ENCODE measurements at regions not wholly inside any gene's neighbourhood (a gene's known extent, or its start where the extent isn't known, plus 50 kb on each side); places are given as distances from the start of the nearest gene placed in this dataset.
"Not testable (repeated sequence)": the region's sequence is repeated elsewhere in the genome, so short reads cannot be mapped to it uniquely, and the experiment has no call there.

DNA sequence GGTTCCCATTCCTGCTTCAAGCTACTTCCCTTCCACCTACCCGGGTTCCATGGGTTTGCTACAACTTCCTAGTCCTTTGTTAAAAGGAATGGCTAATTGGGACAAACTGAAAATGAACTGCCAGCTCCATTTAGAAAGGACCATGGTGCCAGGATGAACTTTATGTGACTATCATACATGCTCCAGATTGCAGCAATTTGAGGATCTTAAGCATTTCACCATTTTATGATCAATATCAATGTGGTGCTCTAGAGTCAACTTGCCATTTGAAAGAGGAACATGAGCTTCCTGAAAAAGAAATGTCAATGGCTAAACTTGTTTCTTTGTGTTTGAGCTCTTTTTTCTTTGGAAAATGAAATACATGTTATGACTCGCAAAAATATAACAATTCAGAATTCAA is 92.7 kb upstream of the IL15 start:
- DNase-seq (ENCODE audit: low read depth) = no peak
- TF ChIP-seq, protein P1, sequence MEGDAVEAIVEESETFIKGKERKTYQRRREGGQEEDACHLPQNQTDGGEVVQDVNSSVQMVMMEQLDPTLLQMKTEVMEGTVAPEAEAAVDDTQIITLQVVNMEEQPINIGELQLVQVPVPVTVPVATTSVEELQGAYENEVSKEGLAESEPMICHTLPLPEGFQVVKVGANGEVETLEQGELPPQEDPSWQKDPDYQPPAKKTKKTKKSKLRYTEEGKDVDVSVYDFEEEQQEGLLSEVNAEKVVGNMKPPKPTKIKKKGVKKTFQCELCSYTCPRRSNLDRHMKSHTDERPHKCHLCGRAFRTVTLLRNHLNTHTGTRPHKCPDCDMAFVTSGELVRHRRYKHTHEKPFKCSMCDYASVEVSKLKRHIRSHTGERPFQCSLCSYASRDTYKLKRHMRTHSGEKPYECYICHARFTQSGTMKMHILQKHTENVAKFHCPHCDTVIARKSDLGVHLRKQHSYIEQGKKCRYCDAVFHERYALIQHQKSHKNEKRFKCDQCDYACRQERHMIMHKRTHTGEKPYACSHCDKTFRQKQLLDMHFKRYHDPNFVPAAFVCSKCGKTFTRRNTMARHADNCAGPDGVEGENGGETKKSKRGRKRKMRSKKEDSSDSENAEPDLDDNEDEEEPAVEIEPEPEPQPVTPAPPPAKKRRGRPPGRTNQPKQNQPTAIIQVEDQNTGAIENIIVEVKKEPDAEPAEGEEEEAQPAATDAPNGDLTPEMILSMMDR (IDR thresholded peaks at IDR 0.05; ENCODE audit: low read depth, low read length, missing control alignments) = no peak
- H3K4me3 ChIP-seq (ENCODE audit: low read depth, low read length) = no peak overlapping the region

DNA sequence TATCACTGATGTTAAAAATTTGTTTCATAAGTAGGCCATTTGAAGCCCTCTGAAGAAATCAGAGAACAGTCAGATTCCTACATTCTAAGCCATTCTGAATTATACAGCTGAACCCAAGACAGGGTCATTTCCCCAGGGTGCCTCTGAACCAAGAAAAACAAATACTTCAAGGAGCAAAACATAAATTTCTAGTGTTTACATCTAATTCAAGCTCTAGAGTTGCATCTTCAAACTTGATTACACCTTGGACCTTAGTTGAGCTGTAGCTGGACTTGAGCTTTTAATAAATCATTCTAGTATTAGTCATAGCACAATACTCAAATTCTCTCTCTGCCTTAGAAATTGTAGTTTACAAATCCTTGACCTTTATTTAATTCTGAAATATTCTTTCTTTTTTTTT is 87.6 kb upstream of the IL15 start:
- DNase-seq (ENCODE audit: low read depth) = no peak
- no peak overlapping the region for H3K4me3 ChIP-seq (ENCODE audit: low read depth, low read length)
- TF ChIP-seq, protein P1 (IDR thresholded peaks at IDR 0.05; ENCODE audit: low read depth, low read length, missing control alignments) = no peak

DNA sequence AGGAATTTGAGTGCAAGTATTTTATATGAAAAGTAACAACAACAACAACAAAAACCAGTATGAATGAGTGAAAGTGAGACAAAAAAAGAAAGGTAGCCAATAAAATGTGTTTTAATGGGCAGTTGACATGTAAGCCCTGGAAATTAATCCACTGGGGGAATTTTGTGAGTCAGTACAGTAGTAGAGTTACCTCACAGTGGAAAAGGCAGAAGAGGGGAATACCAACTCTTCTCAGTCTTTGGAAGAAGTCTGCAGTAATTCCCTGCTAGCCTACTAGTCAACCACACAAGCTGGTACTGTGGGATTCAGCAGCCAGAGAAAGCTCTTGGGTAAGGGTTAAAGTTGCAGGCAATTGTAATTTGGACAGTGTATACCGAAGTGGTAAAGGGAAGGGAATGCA is 76.3 kb upstream of the IL15 start:
- no peak for DNase-seq (ENCODE audit: low read depth)
- TF ChIP-seq, protein P1 (IDR thresholded peaks at IDR 0.05; ENCODE audit: low read depth, low read length, missing control alignments) = no peak
- H3K4me3 ChIP-seq (ENCODE audit: low read depth, low read length) = no peak overlapping the region

DNA sequence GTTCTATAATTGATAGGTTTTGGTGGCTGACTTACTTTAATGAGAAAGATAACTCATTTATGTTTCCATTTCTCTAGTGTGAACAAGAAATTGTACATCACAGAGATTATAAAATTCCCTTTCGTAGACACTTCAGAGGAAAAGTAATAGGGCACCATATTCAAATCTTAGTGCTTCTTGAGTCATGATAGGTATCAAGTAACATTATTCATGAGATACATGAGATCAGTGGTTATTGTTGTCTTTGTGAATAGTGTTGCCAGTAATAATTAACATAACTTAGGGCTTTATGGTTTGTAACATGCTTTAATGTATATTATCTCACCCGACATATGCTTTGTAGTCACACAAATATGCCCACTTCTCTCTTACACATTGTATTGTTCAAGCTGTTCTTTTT is 73.7 kb upstream of the IL15 start:
- TF ChIP-seq, protein P1 (IDR thresholded peaks at IDR 0.05; ENCODE audit: low read depth, low read length, missing control alignments) = no peak
- no peak overlapping the region for H3K4me3 ChIP-seq (ENCODE audit: low read depth, low read length)
- no peak for DNase-seq (ENCODE audit: low read depth)

DNA sequence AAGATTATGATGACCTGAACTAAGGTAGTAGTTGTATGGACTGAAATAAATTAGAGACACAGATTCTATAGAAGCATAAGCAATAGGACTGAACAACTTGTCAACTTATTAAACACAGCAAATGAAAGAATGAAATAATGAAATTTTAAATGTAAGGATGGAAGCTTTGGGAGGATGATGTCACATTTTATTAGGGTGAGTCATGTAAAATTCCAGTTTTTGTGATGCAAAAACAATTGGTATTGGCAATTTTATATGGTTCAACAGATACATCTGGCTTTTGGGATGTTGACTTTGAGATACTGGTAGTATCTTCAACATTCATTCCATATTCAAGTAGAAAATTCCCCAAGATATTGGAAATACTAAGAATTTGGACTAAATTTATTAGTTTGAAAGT is 72.7 kb upstream of the IL15 start:
- no peak for DNase-seq (ENCODE audit: low read depth)
- TF ChIP-seq, protein P1 (IDR thresholded peaks at IDR 0.05; ENCODE audit: low read depth, low read length, missing control alignments) = no peak
- H3K4me3 ChIP-seq (ENCODE audit: low read depth, low read length) = no peak overlapping the region

DNA sequence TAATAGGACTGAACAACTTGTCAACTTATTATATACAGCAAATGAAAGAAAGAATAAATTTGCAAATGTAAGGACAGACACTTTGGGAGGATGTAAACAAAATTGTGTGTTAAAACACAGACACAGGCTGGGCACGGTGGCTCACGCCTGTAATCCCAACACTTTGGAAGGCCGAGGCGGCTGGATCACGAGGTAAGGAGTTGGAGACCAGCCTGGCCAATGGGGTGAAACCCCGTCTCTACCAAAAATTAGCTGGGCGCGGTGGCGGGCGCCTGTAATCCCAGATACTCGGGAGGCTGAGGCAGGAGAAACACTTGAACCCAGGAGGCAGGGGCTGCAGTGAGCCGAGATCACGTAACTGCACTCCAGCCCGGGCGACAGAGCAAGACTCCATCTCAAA is 71.4 kb upstream of the IL15 start:
- not testable (repeated sequence) for H3K4me3 ChIP-seq (ENCODE audit: low read depth, low read length); DNase-seq (ENCODE audit: low read depth)

DNA sequence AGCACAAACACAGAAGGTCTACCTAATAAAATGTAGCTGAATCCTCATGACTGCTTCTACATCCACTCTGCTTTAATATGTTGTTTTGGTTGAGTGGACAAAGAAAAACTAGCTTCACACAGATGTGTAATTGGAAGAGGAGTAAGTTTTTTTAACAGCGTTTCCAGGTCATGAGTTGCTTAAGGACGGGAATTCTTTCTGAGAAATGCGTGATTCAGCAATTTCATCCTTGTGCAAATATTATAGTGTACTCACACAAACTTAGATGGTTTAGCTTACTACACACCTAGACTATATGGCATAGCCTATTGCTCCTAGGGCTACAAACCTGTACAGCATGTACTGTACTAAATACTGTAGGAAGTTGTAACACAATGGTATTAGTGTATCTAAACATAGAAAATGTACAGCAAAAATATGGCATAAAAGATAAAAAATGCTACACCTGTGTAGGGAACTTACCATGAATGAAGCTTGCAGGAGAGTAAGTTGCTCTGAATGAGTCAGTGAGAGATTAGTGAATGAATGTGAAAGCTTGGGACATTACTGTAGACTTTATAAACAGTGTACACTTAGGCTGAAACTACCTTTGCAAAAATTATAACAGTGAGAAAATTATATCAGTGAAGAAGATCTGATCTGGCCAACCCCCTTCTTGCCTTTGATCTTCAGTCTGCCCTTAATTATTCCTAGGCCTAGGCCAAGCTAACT is 70.8 kb upstream of the IL15 start:
- TF ChIP-seq, protein P1 (IDR thresholded peaks at IDR 0.05; ENCODE audit: low read depth, low read length, missing control alignments) = no peak
- no peak for DNase-seq (ENCODE audit: low read depth)
- no peak overlapping the region for H3K4me3 ChIP-seq (ENCODE audit: low read depth, low read length)
